OCI-LY1 (cell line): ENCODE measurements at regions not wholly inside any gene's neighbourhood (a gene's known extent, or its start where the extent isn't known, plus 50 kb on each side); places are given as distances from the start of the nearest gene placed in this dataset.
A peak's percentile ranks its signal among the peaks of the same experiment; 100 is the strongest.
"Not testable (repeated sequence)": the region's sequence is repeated elsewhere in the genome, so short reads cannot be mapped to it uniquely, and the experiment has no call there.

Experiments
- H2AFZ ChIP-seq: fragments of 200-600 bp; sonication (generic), shearing (Covaris generic); 2 replicates; pipeline ENCODE4 v1.6.0; 2014; ENCODE audit warnings: antibody characterized with exemption, mild to moderate bottlenecking, low read length
- H3F3A ChIP-seq: fragments of 200-600 bp; sonication (generic), shearing (Covaris generic); 2 replicates; pipeline ENCODE4 v1.6.0; 2014; ENCODE audit warnings: mild to moderate bottlenecking, antibody characterized with exemption, low read length, moderate library complexity; ENCODE audit not compliant: insufficient read depth
- H3K27ac ChIP-seq: fragments of 200-600 bp; sonication (generic); 2 replicates; pipeline ENCODE4 v1.5.1; 2014; ENCODE audit warnings: low read length, mixed run types, mild to moderate bottlenecking, low read depth; ENCODE audit not compliant: poor library complexity, severe bottlenecking
- H3K27me3 ChIP-seq: fragments of 200-600 bp; sonication (generic); 2 replicates; pipeline ENCODE4 v1.6.0; 2014; ENCODE audit warnings: antibody characterized with exemption, mild to moderate bottlenecking, low read length, moderate library complexity; ENCODE audit not compliant: insufficient read depth
- H3K36me3 ChIP-seq: fragments of 200-600 bp; sonication (generic); 2 replicates; pipeline ENCODE4 v1.6.1; 2014; ENCODE audit warnings: mild to moderate bottlenecking, antibody characterized with exemption, low read length, moderate library complexity, mixed read lengths; ENCODE audit not compliant: insufficient read depth
- H3K4me1 ChIP-seq: fragments of 200-600 bp; sonication (generic); 2 replicates; pipeline ENCODE4 v1.5.1; 2014; ENCODE audit warnings: mild to moderate bottlenecking, low read length, moderate library complexity; ENCODE audit not compliant: insufficient read depth, severe bottlenecking
- H3K4me2 ChIP-seq: fragments of 200-600 bp; sonication (generic), shearing (Covaris generic); 2 replicates; pipeline ENCODE4 v1.6.1; 2014; ENCODE audit warnings: low read length
- H3K4me3 ChIP-seq: fragments of 200-600 bp; sonication (generic); 2 replicates; pipeline ENCODE4 v1.5.1; 2014; ENCODE audit warnings: low read length, low read depth, mild to moderate bottlenecking, mixed read lengths; ENCODE audit not compliant: poor library complexity, severe bottlenecking
- H3K79me2 ChIP-seq: fragments of 200-600 bp; shearing (Covaris generic); 2 replicates; pipeline ENCODE4 v1.6.1; 2016; ENCODE audit warnings: mixed run types, low read length, mixed read lengths; ENCODE audit not compliant: insufficient read depth
- H3K9ac ChIP-seq: fragments of 200-600 bp; sonication (generic), shearing (Covaris generic); 2 replicates; pipeline ENCODE4 v1.6.1; 2014; ENCODE audit warnings: mild to moderate bottlenecking, low read length, mixed read lengths
- H3K9me2 ChIP-seq: fragments of 200-600 bp; sonication (generic), shearing (Covaris generic); 2 replicates; pipeline ENCODE4 v1.6.1; 2014; ENCODE audit warnings: low read depth, mild to moderate bottlenecking, low read length, mixed read lengths
- H3K9me3 ChIP-seq: fragments of 200-600 bp; shearing (Covaris generic); 2 replicates; pipeline ENCODE4 v1.6.1; 2014; ENCODE audit warnings: low read length, mixed read lengths
- H4K20me1 ChIP-seq: fragments of 200-600 bp; sonication (generic), shearing (Covaris generic); 2 replicates; pipeline ENCODE4 v1.6.0; 2016; ENCODE audit warnings: mild to moderate bottlenecking, low read length; ENCODE audit not compliant: insufficient read depth
- CTCF ChIP-seq: fragments of 200-600 bp; sonication (generic), shearing (Covaris generic); IDR thresholded peaks from 2 replicates; pipeline ENCODE4 v1.5.1; 2017; ENCODE audit warnings: mild to moderate bottlenecking, antibody characterized with exemption, low read length, moderate library complexity, mixed read lengths
- EZH2 ChIP-seq: fragments of 200-600 bp; sonication (generic), shearing (Covaris generic); IDR thresholded peaks from 2 replicates; pipeline ENCODE4 v1.8.0; 2017; ENCODE audit warnings: borderline replicate concordance, mixed run types, mild to moderate bottlenecking, antibody characterized with exemption, low read length, moderate library complexity, mixed read lengths

- Histone ChIP-seq H3K9me3 (no peaks in the 10 kb centered on the region), H3K4me2 (no peak overlapping the region), H3K79me2 (no peaks in the 10 kb centered on the region), H3K27ac (no peak overlapping the region), H3K27me3 (no peaks in the 10 kb centered on the region), H3K36me3 (no peaks in the 10 kb centered on the region), H3K4me3 (no peak overlapping the region), H3F3A (no peaks in the 10 kb centered on the region), H2AFZ (no peak overlapping the region), H4K20me1 (no peaks in the 10 kb centered on the region), H3K9me2 (no peaks in the 10 kb centered on the region), H3K9ac (no peak overlapping the region), H3K4me1 (no peaks in the 10 kb centered on the region)
- TF ChIP-seq EZH2, result no peak
- TF ChIP-seq CTCF, result peak; percentile 60
These were observed 436.7 kb upstream of the TMPRSS15 start for GRCh38 chr21:18840239-18840638.

GRCh38 chr21:18857606-18858005, 454.0 kb upstream of the TMPRSS15 start:
- H3K9me3 ChIP-seq, H3K4me1 ChIP-seq, H3K4me3 ChIP-seq, H3K27ac ChIP-seq, H3K4me2 ChIP-seq, H3K9me2 ChIP-seq, H3F3A ChIP-seq, H3K36me3 ChIP-seq, H2AFZ ChIP-seq, H3K79me2 ChIP-seq, H3K27me3 ChIP-seq, H3K9ac ChIP-seq, H4K20me1 ChIP-seq: not testable (repeated sequence)

- Histone ChIP-seq H3K27ac (no peak overlapping the region), H3K36me3 (no peaks in the 10 kb centered on the region), H3K4me2 (no peak overlapping the region), H4K20me1 (no peaks in the 10 kb centered on the region), H3K9me2 (no peaks in the 10 kb centered on the region), H3K79me2 (no peaks in the 10 kb centered on the region), H3K4me3 (no peak overlapping the region), H3F3A (no peaks in the 10 kb centered on the region), H2AFZ (no peak overlapping the region), H3K27me3 (no peaks in the 10 kb centered on the region), H3K4me1 (no peaks in the 10 kb centered on the region), H3K9ac (no peak overlapping the region), H3K9me3 (no peaks in the 10 kb centered on the region)
- TF ChIP-seq CTCF, result no peak
- TF ChIP-seq EZH2, result no peak
These were observed 465.5 kb upstream of the TMPRSS15 start for GRCh38 chr21:18869104-18869503.

GRCh38 chr21:18877917-18878316, 474.3 kb upstream of the TMPRSS15 start:
- no peaks in the 10 kb centered on the region for H3K27me3 ChIP-seq
- no peaks in the 10 kb centered on the region for H3K9me2 ChIP-seq
- TF ChIP-seq CTCF (no peak), EZH2 (no peak)
- H3K79me2 ChIP-seq, result no peaks in the 10 kb centered on the region
- H3K4me3 ChIP-seq, result no peak overlapping the region
- H3K4me2 ChIP-seq, result no peak overlapping the region
- no peaks in the 10 kb centered on the region for H4K20me1 ChIP-seq
- H2AFZ ChIP-seq, result no peak overlapping the region
- no peaks in the 10 kb centered on the region for H3K4me1 ChIP-seq
- H3K9ac ChIP-seq, result no peak overlapping the region
- no peaks in the 10 kb centered on the region for H3F3A ChIP-seq
- H3K27ac ChIP-seq, result no peak overlapping the region
- H3K9me3 ChIP-seq, result no peaks in the 10 kb centered on the region
- H3K36me3 ChIP-seq, result no peaks in the 10 kb centered on the region
